NCI-H1436 (cell line): ENCODE measurements at regions not wholly inside any gene's neighbourhood (a gene's known extent, or its start where the extent isn't known, plus 50 kb on each side); places are given as distances from the start of the nearest gene placed in this dataset.

Source experiments
- DNase-seq: peaks from one replicate; lab custom pipeline; 2025; lab: John Stamatoyannopoulos, UW

DNA sequence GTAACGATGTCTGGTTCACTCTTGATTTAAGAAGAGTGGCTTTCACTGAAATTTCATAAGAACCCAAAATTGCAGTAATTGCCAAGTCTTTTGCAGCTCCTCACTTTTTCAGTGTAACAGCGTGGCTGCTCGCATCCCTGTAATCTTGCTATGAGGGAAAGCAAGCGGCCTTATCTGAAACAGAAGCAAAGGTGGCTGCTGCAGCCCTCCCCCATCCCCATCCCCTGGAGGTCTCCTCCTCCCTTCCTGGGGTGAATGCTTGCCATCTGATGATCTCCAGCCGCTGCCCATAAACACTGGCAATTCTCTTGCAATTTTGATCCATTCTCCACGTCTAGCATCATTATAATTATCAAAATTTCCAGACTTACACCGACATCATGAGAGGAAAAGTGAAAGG is 182.5 kb upstream of the ASIC2 start:
- DNase-seq, result no peak

DNA sequence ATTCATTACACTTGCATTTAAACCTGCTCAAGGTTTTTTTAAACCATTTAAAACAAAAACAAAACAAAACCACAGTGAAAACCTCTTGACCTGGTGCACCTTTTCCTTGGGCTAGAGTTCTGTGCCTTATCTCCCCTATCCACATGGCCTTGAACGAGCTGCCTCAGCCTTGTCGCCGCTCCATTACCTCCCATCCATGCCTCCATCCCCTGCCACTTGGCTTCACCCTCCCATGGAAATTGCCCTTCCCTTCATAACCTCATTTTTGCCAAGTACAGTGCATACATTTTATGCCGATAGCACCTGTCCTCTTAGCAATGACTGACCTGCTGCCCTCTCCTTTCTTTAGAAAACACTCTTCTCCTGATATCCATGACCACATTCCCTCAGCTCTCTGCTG is 188.6 kb upstream of the ASIC2 start:
- no peak for DNase-seq

DNA sequence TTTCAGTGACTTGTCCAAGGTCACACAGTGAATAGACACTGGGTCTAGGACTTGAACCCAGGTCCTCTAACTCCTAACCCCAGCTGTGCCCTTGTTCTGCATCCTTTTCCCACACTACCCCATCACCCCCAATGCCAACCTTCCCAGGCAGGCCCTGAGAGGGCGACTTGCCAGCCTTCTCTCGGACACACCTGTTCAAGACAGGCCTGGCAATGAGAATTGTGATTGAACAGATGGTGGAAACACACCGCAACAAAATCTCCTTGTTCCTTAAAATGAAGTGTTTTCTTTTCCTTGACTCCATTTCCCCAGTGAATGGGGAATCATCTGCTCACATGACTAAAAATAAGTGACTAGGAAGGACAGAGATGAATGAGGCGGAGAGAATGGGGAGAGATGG is 189.5 kb upstream of the ASIC2 start:
- DNase-seq, result no peak

DNA sequence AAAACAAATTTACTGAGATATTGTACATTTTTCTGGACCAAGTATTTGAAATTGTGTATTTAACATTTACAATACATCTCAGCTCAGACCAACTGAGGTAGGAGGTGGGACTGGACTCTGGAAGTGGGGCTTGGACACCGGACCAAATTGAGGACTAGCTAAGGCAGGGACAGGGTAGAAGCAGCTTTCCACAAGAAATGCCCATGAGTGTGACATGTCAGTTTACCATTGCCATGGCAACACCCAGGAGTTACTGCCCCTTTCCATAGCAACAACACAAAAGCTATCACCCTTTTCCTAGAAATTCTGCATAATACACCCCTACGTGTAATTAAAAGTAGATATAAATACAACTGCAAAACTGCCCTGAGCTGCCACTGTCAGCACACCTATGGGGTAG is 191.5 kb upstream of the ASIC2 start:
- DNase-seq, result no peak

DNA sequence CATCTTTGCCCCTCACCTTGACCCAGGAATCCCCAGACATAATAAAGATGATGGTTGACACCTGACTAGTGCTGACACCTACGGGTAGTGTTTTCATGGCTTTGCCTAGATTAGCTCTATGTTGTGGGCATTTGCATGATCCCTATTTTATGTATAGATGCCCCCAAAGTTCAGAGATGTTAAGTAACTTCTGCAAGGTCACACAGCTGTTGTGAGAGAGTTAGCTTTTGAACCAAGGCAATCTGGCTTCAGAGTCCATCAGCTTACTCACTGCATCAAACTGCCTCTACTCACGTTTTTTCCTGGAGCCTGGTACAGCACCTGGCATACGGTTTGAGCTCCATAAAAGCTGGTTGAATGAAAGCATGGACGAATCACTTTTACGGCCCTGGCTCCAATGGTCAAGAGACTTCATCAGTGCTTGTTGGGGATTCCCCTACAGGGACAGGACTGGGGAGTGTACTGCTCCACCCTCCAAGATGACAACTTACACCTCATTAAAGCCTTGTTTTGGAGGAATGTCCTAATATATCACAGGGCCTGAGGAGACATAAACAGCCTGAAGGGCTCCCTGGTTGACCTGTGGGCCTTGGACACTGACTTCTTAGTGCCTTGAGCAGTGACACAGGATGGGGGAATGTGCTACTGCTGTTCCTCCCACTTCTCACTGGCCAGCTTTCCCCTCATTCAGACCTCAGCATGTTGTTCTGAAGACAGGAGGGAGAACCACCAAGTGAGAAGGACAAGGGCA is 193.2 kb upstream of the ASIC2 start:
- no peak for DNase-seq

DNA sequence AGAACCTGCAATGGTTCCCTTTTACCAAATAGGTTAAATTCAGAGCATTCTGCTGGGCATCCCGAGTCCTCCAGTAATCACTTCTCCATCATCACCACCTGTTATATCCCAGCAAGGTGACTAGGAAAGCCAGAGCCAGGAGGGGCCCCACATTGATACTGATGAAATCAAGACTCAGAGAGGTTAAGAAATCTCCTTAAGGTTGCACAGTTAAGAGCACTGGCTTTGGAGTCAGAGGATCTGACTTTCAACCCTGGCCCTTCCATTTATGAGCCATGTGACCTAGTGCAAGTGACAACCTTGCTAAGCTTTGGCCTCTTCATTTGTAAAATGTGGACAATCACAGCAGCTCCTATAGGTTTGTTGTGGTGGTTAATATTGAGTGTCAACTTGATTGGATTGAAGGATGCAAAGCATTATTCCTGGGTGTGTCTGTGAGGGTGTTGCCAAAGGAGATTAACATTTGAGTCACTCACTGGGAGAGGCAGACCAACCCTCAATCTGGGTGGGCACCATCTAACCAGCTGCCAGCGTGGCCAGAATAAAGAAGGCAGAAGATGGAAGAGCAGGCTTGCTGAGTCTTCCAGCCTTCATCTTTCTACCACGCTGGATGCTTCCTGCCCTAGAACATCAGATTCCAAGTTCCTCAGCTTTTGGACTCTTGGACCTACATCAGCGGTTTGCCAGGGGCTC is 194.2 kb upstream of the ASIC2 start:
- no peak for DNase-seq

DNA sequence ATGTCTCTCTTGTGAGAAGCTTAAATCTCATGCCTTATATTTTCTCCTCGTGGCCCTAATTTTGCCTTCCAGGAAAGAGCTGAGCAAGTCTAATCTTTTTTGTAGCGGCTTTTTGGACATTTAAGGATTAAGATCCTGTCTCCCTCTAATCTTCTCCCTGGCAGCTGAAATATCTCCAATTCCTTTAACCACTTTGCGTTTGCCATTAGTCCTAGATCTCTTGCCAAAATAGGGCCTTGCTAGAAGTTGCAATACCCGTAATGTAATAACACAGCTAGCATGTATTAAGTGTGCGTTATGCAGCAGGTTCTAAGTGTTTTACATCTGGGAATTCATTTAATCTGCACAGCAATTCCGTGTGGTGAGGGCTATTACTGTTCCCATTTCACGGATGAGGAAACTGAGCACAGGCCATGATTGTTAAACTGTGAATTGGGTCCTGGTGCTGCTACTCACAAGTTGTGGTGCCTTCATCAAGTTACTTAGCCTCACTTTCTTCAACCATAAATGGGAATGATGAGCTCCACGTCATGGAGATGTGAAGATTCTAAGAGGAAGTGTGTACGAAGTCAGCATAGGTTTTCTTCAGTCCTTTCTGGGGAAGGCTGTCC is 198.9 kb upstream of the ASIC2 start:
- no peak for DNase-seq

DNA sequence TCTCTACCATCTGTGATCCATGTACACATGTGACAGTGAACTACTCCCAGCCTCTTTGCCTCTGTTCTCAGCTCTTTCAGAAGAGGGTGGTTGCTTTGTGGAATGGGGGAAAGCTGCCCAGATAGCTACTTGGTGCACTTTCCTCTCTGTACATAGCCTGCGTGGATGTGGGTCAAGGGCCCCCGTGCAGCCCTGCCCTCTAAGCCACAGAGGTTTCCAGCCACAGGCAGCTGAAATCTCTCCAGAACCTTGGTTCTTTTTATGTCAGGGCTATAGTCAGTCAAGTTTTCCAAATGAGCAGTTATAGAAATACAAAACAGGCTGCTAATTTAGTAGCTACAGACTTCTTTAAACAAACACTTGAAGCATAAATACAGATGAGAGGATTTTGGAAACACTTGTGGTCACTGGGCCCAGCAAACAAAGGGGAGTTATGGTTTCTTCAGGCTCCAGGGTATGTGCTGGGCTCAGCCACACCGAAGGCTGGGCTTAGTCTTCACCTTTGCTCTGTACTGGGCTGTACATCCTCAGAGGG is 199.7 kb upstream of the ASIC2 start:
- DNase-seq, result no peak

DNA sequence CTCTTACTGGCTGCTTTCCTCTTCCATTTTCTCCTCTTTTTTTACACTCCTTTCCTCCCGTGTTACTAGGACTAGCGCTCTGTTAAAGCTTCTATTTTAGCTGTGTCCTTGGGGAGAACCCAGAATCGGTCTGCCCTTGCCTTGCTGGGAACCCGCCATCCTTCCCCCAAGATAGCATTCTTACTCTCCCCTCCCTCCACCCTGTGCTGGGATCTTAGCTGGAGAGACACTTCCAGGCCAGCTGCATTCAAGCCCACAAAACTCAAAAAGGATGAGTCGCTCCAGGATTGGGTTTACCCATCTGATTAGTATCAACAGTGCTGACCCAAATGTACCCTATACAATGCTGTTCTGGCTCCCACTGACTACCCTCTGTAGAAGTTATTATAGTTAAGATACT is 200.5 kb upstream of the ASIC2 start:
- DNase-seq, result no peak

DNA sequence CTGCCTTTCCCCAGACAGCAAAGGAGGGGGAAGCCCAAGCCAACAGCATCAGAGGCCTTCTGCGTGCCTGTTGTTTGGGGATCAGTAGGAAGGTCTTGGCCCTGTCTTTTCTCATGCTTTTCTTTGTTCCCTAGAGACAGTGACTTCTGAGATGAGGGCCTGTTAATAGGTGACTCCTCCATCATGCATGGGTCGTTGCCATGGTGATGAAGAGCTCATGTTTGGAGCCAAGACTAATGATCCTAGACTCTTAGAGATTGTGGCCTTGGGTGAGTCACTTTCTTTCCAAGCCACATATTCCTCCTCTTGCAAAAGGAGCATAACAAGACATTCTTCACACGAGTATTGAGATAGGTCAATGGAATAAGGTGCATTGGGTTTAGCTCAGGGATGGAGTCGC is 201.1 kb upstream of the ASIC2 start:
- no peak for DNase-seq

DNA sequence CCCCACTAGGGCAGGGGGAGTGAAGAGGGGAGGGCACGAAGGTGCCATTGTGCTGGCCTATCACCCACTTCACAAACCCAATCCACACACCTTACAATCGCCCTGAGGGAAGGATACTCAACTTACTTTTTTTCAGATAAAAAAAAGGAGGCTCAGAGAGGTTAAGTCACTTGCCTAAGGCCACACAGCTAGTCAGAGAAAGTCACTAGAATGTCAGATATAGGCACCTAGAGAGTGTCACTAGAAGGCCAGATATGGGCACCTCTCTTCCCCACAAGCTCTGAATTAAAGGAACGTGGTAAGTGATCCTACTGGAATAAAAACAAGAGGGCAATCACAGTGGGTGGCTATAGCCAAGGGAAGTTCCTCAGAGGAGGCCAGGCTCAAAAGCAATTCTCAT is 204.5 kb upstream of the ASIC2 start:
- DNase-seq, result no peak

DNA sequence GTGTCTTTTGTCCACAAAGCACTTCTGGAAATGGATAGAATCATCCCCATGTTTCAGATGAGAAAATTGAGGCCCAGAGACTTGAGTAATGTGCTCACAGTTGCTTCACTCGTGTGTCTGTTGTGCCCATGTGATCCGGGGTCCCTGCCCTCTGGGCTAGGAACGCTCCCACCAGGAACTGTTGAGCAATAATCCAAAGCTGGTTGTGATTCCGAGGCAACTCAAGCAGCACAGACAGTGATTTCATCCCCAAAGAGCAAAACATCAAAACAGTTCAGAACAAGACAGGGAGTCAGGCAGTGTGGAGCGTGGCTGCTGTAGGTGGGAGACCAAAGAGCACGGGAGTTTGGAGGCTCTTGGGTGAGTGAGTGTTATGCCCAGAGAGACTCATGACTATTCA is 205.0 kb upstream of the ASIC2 start:
- DNase-seq, result no peak

DNA sequence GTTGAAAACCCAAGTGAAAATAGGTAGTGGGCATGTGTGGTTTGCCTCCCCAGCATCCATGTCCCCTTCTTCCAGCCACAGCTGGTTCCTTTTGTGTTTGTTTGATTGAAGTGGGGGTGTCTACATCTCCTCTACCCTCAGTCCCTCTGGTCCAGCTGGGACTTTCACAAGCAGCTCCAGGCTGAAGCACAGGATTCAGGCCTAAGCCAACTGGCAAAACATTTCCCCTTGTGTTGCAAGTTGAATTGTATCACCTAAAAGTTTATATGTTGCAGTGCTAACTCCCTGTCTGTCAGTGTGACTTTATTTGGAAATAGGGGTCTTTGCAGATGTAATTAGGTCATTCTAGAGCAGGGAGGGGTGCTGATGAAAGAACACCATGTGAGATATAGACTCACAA is 205.9 kb upstream of the ASIC2 start:
- no peak for DNase-seq

DNA sequence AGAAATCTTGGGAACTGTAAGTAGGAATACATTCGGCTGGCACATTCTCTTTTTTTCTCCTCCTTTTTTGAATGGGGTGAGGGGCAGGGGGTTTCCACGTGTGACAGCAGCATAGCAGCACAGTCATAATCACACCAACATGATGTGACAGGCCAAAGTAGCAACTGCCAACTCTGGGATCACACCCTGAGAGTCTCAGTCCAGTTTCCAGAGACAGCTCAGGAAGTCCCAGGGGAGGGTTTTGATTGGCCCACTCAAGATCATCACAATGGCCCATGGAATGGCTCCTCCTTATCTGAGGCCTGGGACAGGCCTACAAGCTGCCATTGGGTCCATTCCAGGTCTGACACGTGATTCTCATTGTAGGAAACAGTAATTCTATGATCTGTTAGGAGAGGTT is 207.1 kb upstream of the ASIC2 start:
- no peak for DNase-seq

DNA sequence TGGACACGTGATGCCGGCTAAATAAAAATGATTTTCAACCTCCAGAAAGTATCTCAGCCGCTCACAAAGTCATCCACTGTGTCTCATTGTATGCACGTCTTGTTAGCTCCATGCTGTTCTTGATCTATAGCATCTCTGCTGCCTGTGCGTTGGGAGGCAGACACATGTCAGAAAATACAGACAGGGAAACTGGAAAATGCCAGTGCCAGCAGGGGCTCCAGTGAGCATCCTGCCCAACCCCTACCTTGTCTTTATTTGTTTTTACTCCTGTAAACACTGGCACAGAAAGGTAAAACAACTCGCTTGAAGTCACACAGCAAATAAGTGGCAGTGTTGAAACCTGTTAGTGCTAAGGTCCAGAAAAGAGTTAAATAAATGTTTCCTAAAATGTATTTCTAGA is 208.1 kb upstream of the ASIC2 start:
- no peak for DNase-seq

DNA sequence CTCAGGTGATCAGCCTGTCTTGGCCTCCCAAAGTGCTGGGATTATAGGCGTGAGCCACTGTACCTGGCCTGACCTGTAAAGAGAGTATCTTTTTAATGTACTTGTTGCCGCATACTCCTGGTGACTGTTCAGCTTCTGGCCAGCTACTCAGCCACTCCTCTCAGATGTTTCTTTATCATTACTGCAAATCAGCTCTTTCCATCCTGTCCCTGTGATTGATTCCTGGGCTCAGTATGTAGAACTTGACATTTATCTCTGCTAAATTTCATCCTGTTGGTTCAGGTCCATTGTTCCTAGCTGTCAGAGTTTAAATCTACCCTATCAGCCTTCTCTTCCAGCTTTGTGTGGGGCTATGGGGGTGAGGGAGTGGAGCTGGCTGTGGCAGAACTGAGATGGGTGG is 211.5 kb upstream of the ASIC2 start:
- no peak for DNase-seq

DNA sequence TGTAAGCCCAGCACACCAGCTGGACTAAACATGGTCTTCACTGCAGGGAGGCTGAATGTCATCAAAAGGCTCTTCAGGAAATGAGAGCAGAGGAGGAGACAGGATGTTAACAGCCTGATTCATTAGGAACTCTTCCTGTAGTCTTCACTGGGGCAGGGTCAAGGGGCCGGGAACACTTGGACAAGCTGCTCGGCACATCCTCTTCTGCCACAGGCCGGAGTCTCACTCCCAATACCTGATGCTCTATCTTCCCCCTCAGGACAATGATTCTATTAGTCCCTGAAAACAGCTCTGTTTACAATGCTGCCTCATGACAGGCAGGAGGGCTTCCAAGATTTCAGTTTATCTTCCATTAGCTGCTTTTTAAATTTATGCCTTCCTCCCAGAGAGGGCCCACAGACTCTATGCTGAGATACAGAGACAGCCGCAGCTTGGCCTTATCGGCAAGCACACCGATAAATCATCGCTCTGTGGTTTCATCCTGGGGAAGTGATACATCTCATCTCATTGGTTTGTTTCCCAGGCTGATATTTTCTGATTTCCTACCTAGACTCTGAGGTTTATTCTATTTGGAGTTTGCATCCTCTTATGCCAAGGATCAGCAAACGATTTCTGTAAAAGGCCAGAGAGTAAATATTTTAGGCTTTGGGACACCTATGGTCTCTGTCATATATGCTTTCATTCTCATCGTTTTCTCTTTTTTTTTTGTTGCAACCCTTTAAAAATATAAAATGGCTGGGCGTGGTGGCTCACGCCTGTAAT is 214.0 kb upstream of the ASIC2 start:
- DNase-seq, result no peak

DNA sequence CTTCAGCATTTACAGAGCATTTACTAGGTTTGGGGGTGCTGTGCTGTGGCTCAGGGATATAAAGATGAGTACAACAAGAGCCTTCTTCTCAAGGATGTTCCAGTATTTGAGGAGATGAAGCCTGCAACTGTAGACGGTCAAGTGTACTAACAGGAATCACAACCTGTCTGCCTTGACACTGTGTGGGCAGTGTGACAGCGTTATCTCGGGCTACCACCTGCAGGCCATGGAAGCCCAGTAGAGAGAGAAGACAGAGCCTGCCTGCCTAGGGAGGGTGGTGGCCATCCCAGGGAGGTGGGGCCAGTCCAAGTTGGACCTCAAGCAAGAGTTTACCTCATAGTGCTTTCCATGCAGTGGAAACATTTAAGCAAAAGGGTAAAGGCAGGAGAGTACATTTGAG is 215.1 kb upstream of the ASIC2 start:
- DNase-seq, result no peak

DNA sequence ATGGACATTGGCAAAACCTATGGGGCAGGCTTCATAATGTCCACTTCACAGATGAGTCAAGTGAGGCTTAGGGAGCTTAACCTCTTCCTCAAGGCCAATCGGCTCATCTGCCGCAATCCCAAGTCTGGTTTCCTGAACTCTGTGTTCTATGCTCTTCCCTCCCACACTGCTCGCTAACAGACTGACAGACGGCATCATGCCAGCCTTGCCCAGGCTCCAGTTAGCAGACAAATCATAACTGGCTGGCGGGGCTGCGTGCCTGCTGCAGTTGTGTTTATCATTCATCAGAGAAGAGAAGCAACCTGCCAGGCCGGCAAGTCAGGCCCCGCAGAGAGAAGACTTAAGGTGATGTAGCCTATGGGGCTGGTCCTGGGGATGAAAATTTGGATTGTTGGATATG is 216.2 kb upstream of the ASIC2 start:
- DNase-seq, result no peak

DNA sequence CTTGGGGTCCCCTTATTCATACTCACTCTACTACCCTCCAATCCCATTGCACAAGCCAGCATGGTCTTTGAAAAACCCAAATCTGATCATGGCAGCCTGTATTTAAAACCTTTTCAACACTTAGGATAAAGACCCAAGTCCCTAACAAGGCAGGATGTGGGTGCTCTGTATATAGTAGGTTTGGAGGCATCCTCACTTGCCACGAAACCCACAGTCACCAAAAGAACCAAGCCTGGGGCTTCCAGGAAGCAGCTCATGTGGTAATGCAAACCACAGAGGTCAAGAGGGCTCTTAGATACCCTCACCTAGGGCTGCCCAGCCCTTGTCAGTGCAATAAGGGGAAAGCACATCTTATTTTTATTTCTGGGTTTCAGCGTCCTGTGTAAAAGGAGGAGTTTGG is 218.6 kb upstream of the ASIC2 start:
- no peak for DNase-seq

DNA sequence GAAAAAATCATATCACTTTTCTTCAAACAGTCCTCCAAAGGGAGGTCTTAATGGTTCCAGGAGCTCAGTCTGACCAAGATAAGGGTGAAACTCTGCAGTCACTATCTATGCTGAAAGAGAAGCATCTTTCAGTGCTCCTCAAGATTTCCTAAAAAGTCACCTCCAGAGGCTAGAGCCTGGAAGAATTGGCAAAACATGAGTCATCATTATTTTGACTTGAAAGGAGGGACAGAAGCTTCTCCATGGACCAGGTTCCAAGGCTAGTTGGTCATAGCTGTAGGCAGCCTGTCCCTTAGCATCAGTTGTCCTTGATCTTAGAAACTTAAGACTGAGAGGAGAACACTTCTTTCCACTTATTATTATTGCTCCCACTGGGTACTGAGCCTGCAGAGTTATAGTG is 219.0 kb upstream of the ASIC2 start:
- DNase-seq, result no peak

DNA sequence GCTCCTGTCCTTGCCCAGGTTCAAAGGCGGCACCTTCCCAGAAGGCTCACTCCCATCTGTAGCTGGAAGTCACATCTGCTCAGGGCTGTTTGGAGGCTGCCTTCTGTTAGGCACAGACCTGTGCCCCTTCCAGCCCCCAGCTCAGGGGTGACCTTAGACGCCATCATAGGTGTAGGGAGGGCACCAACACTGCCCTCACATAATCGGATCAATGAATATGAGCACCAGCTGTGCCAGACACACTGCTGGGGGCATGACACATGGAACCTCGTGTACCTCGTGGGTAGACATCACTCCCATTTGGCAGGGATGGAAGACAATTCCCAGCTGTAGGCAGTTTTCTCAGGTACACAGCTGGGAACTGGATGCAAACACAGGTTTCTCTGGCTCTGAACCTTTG is 220.7 kb upstream of the ASIC2 start:
- DNase-seq, result no peak

DNA sequence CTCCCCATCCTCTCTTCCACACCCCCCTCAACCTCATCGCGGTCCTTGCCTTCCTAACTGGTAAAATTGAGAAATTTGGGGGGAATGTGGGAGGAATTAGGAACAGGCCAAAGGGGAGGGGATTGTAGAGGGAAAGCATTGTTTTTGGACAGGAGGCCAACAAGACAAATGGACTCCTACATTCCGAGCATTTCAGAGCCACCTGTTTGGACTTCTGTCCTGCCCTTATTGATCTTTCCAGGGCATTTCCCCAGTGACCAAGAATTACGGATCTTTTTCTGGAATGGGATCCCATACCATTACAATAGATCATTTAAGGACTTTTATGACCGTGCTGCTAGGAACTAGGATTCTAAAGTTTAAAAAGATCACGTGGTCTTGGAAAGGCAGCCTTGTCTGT is 221.3 kb upstream of the ASIC2 start:
- DNase-seq, result no peak
